SK-N-MC (cell line): ENCODE measurements at regions not wholly inside any gene's neighbourhood (a gene's known extent, or its start where the extent isn't known, plus 50 kb on each side); places are given as distances from the start of the nearest gene placed in this dataset.

Source experiments
- EZH2 ChIP-seq: fragments of 200-600 bp; sonication (generic); IDR thresholded peaks from one replicate; pipeline ENCODE4 v1.6.1; 2017; ENCODE audit warnings: antibody characterized with exemption
- POLR2AphosphoS5 ChIP-seq: IDR thresholded peaks from 2 replicates; pipeline ENCODE4 v1.6.1; 2012; ENCODE audit warnings: mild to moderate bottlenecking, low read depth, low read length, borderline replicate concordance

GRCh38 chr3:180770639-180771038, 91.3 kb upstream of the CCDC39 start:
- TF ChIP-seq POLR2AphosphoS5 (no peak), EZH2 (no peak)
